IMR-90 (cell line): ENCODE measurements at regions not wholly inside any gene's neighbourhood (a gene's known extent, or its start where the extent isn't known, plus 50 kb on each side); places are given as distances from the start of the nearest gene placed in this dataset.

Source experiments
- ATAC-seq: fragments of 200-7000 bp; cut with Tn5 transposase; 2 replicates; pipeline ENCODE4 v1.9.1; 2020; ENCODE audit warnings: low read depth, mild to moderate bottlenecking, moderate library complexity
- BruUV-seq: library from RNA; stranded (reverse); fragments of 400-500 nt; replicated peaks from 2 replicates; lab custom pipeline; 2021; lab: Mats Ljungman, UMichigan
- CTCF ChIA-PET: fragments of 300-600 bp; formaldehyde crosslinking; extraction: SDS; loops from one replicate; lab custom pipeline; 2021; ENCODE audit warnings: antibody characterized with exemption; lab: Yijun Ruan, JAX
- POLR2A ChIA-PET: fragments of 300-600 bp; sonication (Branson Sonifier 250); formaldehyde crosslinking; loops from one replicate; lab custom pipeline; 2022; ENCODE audit warnings: antibody characterized with exemption; ENCODE audit not compliant: unreplicated experiment; lab: Charles Lee
- DNase-seq: peaks from one replicate; pipeline ENCODE4 v3.0.0; 2013
- H2AFZ ChIP-seq: replicated peaks from 2 replicates; pipeline ENCODE3; 2013; ENCODE audit warnings: low read length, mild to moderate bottlenecking; ENCODE audit not compliant: poor library complexity
- H2AK5ac ChIP-seq: 2 replicates; pipeline ENCODE4 v1.6.1; 2013; ENCODE audit warnings: low read depth, low read length, inconsistent platforms
- H2AK9ac ChIP-seq: replicated peaks from 2 replicates; pipeline ENCODE3; 2013; ENCODE audit warnings: mild to moderate bottlenecking, low read depth, low read length, moderate library complexity; ENCODE audit not compliant: poor library complexity
- H2BK120ac ChIP-seq: 2 replicates; pipeline ENCODE4 v1.6.1; 2013; ENCODE audit warnings: low read depth, low read length, inconsistent platforms
- H2BK15ac ChIP-seq: 3 replicates; pipeline ENCODE4 v1.6.1; 2013; ENCODE audit warnings: low read depth, low read length, inconsistent platforms
- H2BK20ac ChIP-seq: 2 replicates; pipeline ENCODE4 v1.6.1; 2013; ENCODE audit warnings: low read depth, mild to moderate bottlenecking, inconsistent platforms, low read length, moderate library complexity
- H2BK5ac ChIP-seq: 2 replicates; pipeline ENCODE4 v1.6.1; 2013; ENCODE audit warnings: mild to moderate bottlenecking, low read depth, low read length, inconsistent platforms; ENCODE audit not compliant: poor library complexity, severe bottlenecking
- H3K14ac ChIP-seq: replicated peaks from 2 replicates; pipeline ENCODE4 v1.6.1; 2013; ENCODE audit warnings: low read depth, low read length, inconsistent platforms
- H3K18ac ChIP-seq: 2 replicates; pipeline ENCODE4 v1.6.1; 2013; ENCODE audit warnings: low read depth, low read length, control low read depth
- H3K23ac ChIP-seq: 2 replicates; pipeline ENCODE4 v1.6.1; 2013; ENCODE audit warnings: low read depth, low read length, inconsistent platforms
- H3K27ac ChIP-seq: 2 replicates; pipeline ENCODE4 v1.5.1; 2013; ENCODE audit warnings: mild to moderate bottlenecking, control low read depth, low read length; ENCODE audit not compliant: insufficient read depth
- H3K27me3 ChIP-seq: 2 replicates; pipeline ENCODE4 v1.6.1; 2013; ENCODE audit warnings: low read length; ENCODE audit not compliant: control insufficient read depth, insufficient read depth
- H3K36me3 ChIP-seq: 2 replicates; pipeline ENCODE4 v1.6.1; 2013; ENCODE audit warnings: low read length, mixed read lengths; ENCODE audit not compliant: control insufficient read depth, insufficient read depth
- H3K4ac ChIP-seq: 2 replicates; pipeline ENCODE4 v1.6.1; 2013; ENCODE audit warnings: low read depth, low read length, inconsistent platforms
- H3K4me1 ChIP-seq: 2 replicates; pipeline ENCODE4 v1.6.1; 2013; ENCODE audit warnings: low read length, mixed read lengths; ENCODE audit not compliant: control insufficient read depth, insufficient read depth
- H3K4me2 ChIP-seq: 2 replicates; pipeline ENCODE4 v1.6.1; 2013; ENCODE audit warnings: low read depth, mild to moderate bottlenecking, control low read depth, low read length, moderate library complexity
- H3K4me3 ChIP-seq: 2 replicates; pipeline ENCODE4 v1.5.1; 2013; ENCODE audit warnings: low read depth, mild to moderate bottlenecking, control low read depth, low read length, moderate library complexity; ENCODE audit not compliant: insufficient read depth
- H3K56ac ChIP-seq: 2 replicates; pipeline ENCODE4 v1.6.1; 2013; ENCODE audit warnings: low read length, inconsistent platforms; ENCODE audit not compliant: insufficient read depth; ENCODE audit errors: extremely low read depth
- H3K79me1 ChIP-seq, 2 experiments: 2 replicates each; pipeline ENCODE4 v1.6.1; 2013; ENCODE audit warnings: low read length in 2 of 2, inconsistent platforms in 1 of 2, low read depth in 1 of 2
- H3K9ac ChIP-seq: 2 replicates; pipeline ENCODE4 v1.6.1; 2013; ENCODE audit warnings: low read depth, low read length, control low read depth
- H3K9me1 ChIP-seq: 2 replicates; pipeline ENCODE4 v1.6.1; 2013; ENCODE audit warnings: low read length, inconsistent platforms; ENCODE audit not compliant: insufficient read depth
- H3K9me3 ChIP-seq: 2 replicates; pipeline ENCODE4 v1.6.1; 2013; ENCODE audit warnings: low read length; ENCODE audit not compliant: control insufficient read depth, insufficient read depth
- H4K20me1 ChIP-seq: 2 replicates; pipeline ENCODE4 v1.6.1; 2013; ENCODE audit warnings: low read length, inconsistent platforms; ENCODE audit not compliant: insufficient read depth
- H4K5ac ChIP-seq: 2 replicates; pipeline ENCODE4 v1.6.1; 2013; ENCODE audit warnings: mild to moderate bottlenecking, low read depth, low read length, control low read depth
- H4K8ac ChIP-seq, 2 experiments: 2 replicates each; pipeline ENCODE4 v1.6.1; 2013; ENCODE audit warnings: low read depth in 2 of 2, low read length in 2 of 2, control low read depth in 1 of 2, inconsistent platforms in 1 of 2
- H4K91ac ChIP-seq: 2 replicates; pipeline ENCODE4 v1.6.1; 2013; ENCODE audit warnings: low read depth, low read length, inconsistent platforms; ENCODE audit not compliant: insufficient read depth
- CEBPB ChIP-seq: IDR thresholded peaks from 2 replicates; pipeline ENCODE4 v1.6.1; 2012; ENCODE audit warnings: low read depth, low read length, improper control_type of control experiment
- CHD1 ChIP-seq: IDR thresholded peaks from 2 replicates; pipeline ENCODE4 v1.6.1; 2012; ENCODE audit warnings: low read depth, low read length, improper control_type of control experiment
- CTCF ChIP-seq: conservative IDR thresholded peaks from 2 replicates; pipeline ENCODE4 v1.5.1; 2012; ENCODE audit warnings: mild to moderate bottlenecking, low read depth, low read length, improper control_type of control experiment
- FOS ChIP-seq: fragments of 150-350 bp; IDR thresholded peaks from 2 replicates; pipeline ENCODE4 v1.6.1; 2016; ENCODE audit warnings: low read depth, low read length
- MAFK ChIP-seq: IDR thresholded peaks from 2 replicates; pipeline ENCODE4 v1.6.1; 2012; ENCODE audit warnings: low read depth, low read length, improper control_type of control experiment
- MAZ ChIP-seq: IDR thresholded peaks from 2 replicates; pipeline ENCODE4 v1.6.1; 2012; ENCODE audit warnings: low read depth, mild to moderate bottlenecking, low read length, improper control_type of control experiment, moderate library complexity, borderline replicate concordance
- MXI1 ChIP-seq: IDR thresholded peaks from 2 replicates; pipeline ENCODE4 v1.6.1; 2012; ENCODE audit warnings: low read depth, mild to moderate bottlenecking, low read length, moderate library complexity, borderline replicate concordance
- NFE2L2 ChIP-seq: fragments of 150-350 bp; IDR thresholded peaks from 2 replicates; pipeline ENCODE4 v1.6.1; 2016; ENCODE audit warnings: low read depth, mild to moderate bottlenecking, low read length
- POLR2A ChIP-seq: IDR thresholded peaks from 2 replicates; pipeline ENCODE4 v1.6.1; 2012; ENCODE audit warnings: mild to moderate bottlenecking, low read depth, low read length
- RCOR1 ChIP-seq: IDR thresholded peaks from 2 replicates; pipeline ENCODE4 v1.6.1; 2012; ENCODE audit warnings: mild to moderate bottlenecking, low read length, improper control_type of control experiment; ENCODE audit not compliant: insufficient replicate concordance
- RFX5 ChIP-seq: IDR thresholded peaks from 2 replicates; pipeline ENCODE4 v1.8.0; 2012; ENCODE audit warnings: low read depth, mild to moderate bottlenecking, low read length, moderate library complexity
- SMC3 ChIP-seq: fragments of 150-350 bp; IDR thresholded peaks from 2 replicates; pipeline ENCODE4 v1.6.1; 2016; ENCODE audit warnings: low read depth, mild to moderate bottlenecking, antibody characterized with exemption, low read length, moderate library complexity
- WGBS, 2 experiments: methylation state at CpG; one replicate each; pipeline versions ENCODE4 v1.1.5 to v1.1.7; 2013; ENCODE audit warnings: missing lambda C conversion rate in 2 of 2; ENCODE audit not compliant: insufficient read length in 1 of 2; ENCODE audit errors: extremely low coverage in 2 of 2; 5-methylcytosine and 5-hydroxymethylcytosine counted together
- dilution Hi-C: fragments of 300-500 bp; cut with HindIII; formaldehyde crosslinking; loops from one replicate; pipeline ENCODE4 v1.14.3; 2018; ENCODE audit warnings: low sequenced_read_pairs; ENCODE audit not compliant: unreplicated experiment
- in situ Hi-C: fragments of 300-500 bp; cut with MboI; formaldehyde crosslinking; loops from 3 replicates; pipeline ENCODE4 v1.14.3; 2019; ENCODE audit warnings: low sequenced_read_pairs, inconsistent platforms, mixed read lengths
- intact Hi-C: fragments of 100-400 bp; cut with micrococcal nuclease; formaldehyde crosslinking; loops from 2 replicates; pipeline ENCODE4 v1.10.0; 2022
- TF ChIP-seq, protein P1 (sequence below): fragments of 150-350 bp; IDR thresholded peaks from 2 replicates; pipeline ENCODE4 v1.6.1; 2017; ENCODE audit warnings: mild to moderate bottlenecking, antibody characterized with exemption, low read length, low read depth

GRCh38 chr2:15784886-15785801 is 155.2 kb upstream of the MYCN start (continued):
- no peak for TF ChIP-seq FOS

GRCh38 chr2:15786003-15786654 is 154.2 kb upstream of the MYCN start:
- no peak overlapping the region for H3K56ac ChIP-seq
- dilution Hi-C loops (no loop called here), intact Hi-C loops (no loop called here), in situ Hi-C loops (no loop called here)
- ATAC-seq (no peak), DNase-seq (no peak)
- no peak overlapping the region for H3K14ac ChIP-seq
- BruUV-seq, result no TSS peak
- no peak overlapping the region for H3K4ac ChIP-seq
- H2BK120ac ChIP-seq, result no peak overlapping the region
- 100% methylated on average over 1 of the region's 11 CpGs; no CpG with 5 or more reads in 1 of the 2 experiments for WGBS, 2 experiments
- H3K27ac ChIP-seq, result no peak overlapping the region
- CTCF ChIA-PET, result no interaction called here
- no peak overlapping the region for H3K23ac ChIP-seq
- H3K9me1 ChIP-seq, result no peaks in the 10 kb centered on the region
- H4K8ac ChIP-seq, result no peak overlapping the region
- H3K79me1 ChIP-seq, result no peaks in the 10 kb centered on the region
- no peaks in the 10 kb centered on the region for H4K20me1 ChIP-seq
- POLR2A ChIA-PET, result no interaction called here
- no peak overlapping the region for H3K4me3 ChIP-seq
- H2BK20ac ChIP-seq, result no peak overlapping the region
- H2AK5ac ChIP-seq, result no peak overlapping the region
- H3K4me1 ChIP-seq, result no peaks in the 10 kb centered on the region
- no peak overlapping the region for H2BK5ac ChIP-seq
- no peak overlapping the region for H3K9ac ChIP-seq
- no peak overlapping the region for H2BK15ac ChIP-seq
- H4K5ac ChIP-seq, result no peak overlapping the region
- H3K27me3 ChIP-seq, result no peaks in the 10 kb centered on the region
- peaks cover 42% of the 10 kb centered on the region for H3K9me3 ChIP-seq
- H3K18ac ChIP-seq, result no peak overlapping the region
- H3K4me2 ChIP-seq, result no peak overlapping the region
- no peaks in the 10 kb centered on the region for H3K36me3 ChIP-seq
- H2AK9ac ChIP-seq, result no peak overlapping the region
- no peak overlapping the region for H4K91ac ChIP-seq
- H2AFZ ChIP-seq, result no peak overlapping the region
- TF ChIP-seq CHD1 (no peak), MAZ (no peak), CTCF (no peak), POLR2A (no peak), RFX5 (no peak), MAFK (no peak), NFE2L2 (no peak), MXI1 (no peak), RCOR1 (no peak), CEBPB (no peak), SMC3 (no peak)
- TF ChIP-seq, protein P1, sequence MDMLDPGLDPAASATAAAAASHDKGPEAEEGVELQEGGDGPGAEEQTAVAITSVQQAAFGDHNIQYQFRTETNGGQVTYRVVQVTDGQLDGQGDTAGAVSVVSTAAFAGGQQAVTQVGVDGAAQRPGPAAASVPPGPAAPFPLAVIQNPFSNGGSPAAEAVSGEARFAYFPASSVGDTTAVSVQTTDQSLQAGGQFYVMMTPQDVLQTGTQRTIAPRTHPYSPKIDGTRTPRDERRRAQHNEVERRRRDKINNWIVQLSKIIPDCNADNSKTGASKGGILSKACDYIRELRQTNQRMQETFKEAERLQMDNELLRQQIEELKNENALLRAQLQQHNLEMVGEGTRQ, result no peak
